Fibroblast of skin of left quadriceps (primary cell): ENCODE measurements at regions not wholly inside any gene's neighbourhood (a gene's known extent, or its start where the extent isn't known, plus 50 kb on each side); places are given as distances from the start of the nearest gene placed in this dataset.
A peak's percentile ranks its signal among the peaks of the same experiment; 100 is the strongest.

Experiments used
- DNase-seq, 2 experiments: peaks; one replicate each; pipeline ENCODE4 v3.0.0-alpha.2; 2013; ENCODE audit warnings: low read depth in 2 of 2

GRCh38 chr4:121277194-121278105, 103.4 kb downstream of the QRFPR start:
- no peak for DNase-seq

- no peak for DNase-seq
Measured at GRCh38 chr4:121273191-121273590, 107.6 kb downstream of the QRFPR start.

- peak in 1 of 2 experiments; percentile 24 for DNase-seq
Measured at GRCh38 chr4:121272526-121272925, 108.3 kb downstream of the QRFPR start.

GRCh38 chr4:121270389-121270788, 106.3 kb upstream of the TNIP3 start:
- no peak for DNase-seq

- no peak for DNase-seq
Measured at GRCh38 chr4:121269001-121269400, 104.9 kb upstream of the TNIP3 start.

- no peak for DNase-seq
Measured at GRCh38 chr4:121266982-121267381, 102.9 kb upstream of the TNIP3 start.

- DNase-seq, result no peak
Measured at GRCh38 chr4:121256887-121257466, 92.9 kb upstream of the TNIP3 start.

GRCh38 chr4:121255986-121256750, 92.0 kb upstream of the TNIP3 start:
- DNase-seq, result peak; percentile 77 to 83

- DNase-seq, result no peak
Measured at GRCh38 chr4:121253961-121254360, 89.8 kb upstream of the TNIP3 start.

GRCh38 chr4:121252224-121252806, 88.2 kb upstream of the TNIP3 start:
- DNase-seq, result peak; percentile 51 to 57

GRCh38 chr4:121248747-121249146, 84.6 kb upstream of the TNIP3 start:
- no peak for DNase-seq

GRCh38 chr4:121246698-121247097, 82.6 kb upstream of the TNIP3 start:
- DNase-seq, result no peak

GRCh38 chr4:121243485-121243884, 79.4 kb upstream of the TNIP3 start:
- DNase-seq, result no peak

- no peak for DNase-seq
Measured at GRCh38 chr4:121242188-121242750, 78.1 kb upstream of the TNIP3 start.

- no peak for DNase-seq
Measured at GRCh38 chr4:121239951-121240350, 75.8 kb upstream of the TNIP3 start.

GRCh38 chr4:121238461-121238860, 74.3 kb upstream of the TNIP3 start:
- DNase-seq, result no peak

- no peak for DNase-seq
Measured at GRCh38 chr4:121237069-121237399, 72.9 kb upstream of the TNIP3 start.

GRCh38 chr4:121236353-121237068, 72.4 kb upstream of the TNIP3 start:
- no peak for DNase-seq

- DNase-seq, result no peak
Measured at GRCh38 chr4:121233982-121234381, 69.9 kb upstream of the TNIP3 start.

- DNase-seq, result no peak
Measured at GRCh38 chr4:121229993-121230392, 65.9 kb upstream of the TNIP3 start.

- DNase-seq, result no peak
Measured at GRCh38 chr4:121228848-121229247, 64.7 kb upstream of the TNIP3 start.
